HG03103 (cell line): ENCODE measurements at regions not wholly inside any gene's neighbourhood (a gene's known extent, or its start where the extent isn't known, plus 50 kb on each side); places are given as distances from the start of the nearest gene placed in this dataset.
"Not testable (repeated sequence)": the region's sequence is repeated elsewhere in the genome, so short reads cannot be mapped to it uniquely, and the experiment has no call there.

Experiments used
- ATAC-seq: cut with Tn5 transposase; IDR thresholded peaks from one replicate; pipeline ENCODE4 v1.9.1; 2021; ENCODE audit warnings: low read depth; ENCODE audit not compliant: unreplicated experiment

- no peak for ATAC-seq
These were observed 233.4 kb upstream of the SYT10 start for GRCh38 chr12:33672836-33673577.

- ATAC-seq: no peak
These were observed 237.2 kb upstream of the SYT10 start for GRCh38 chr12:33676866-33677265.

GRCh38 chr12:33678221-33678964 is 238.8 kb upstream of the SYT10 start:
- no peak for ATAC-seq

GRCh38 chr12:33690562-33690961 is 250.9 kb upstream of the SYT10 start:
- ATAC-seq: no peak

- no peak for ATAC-seq
These were observed 263.6 kb upstream of the SYT10 start for GRCh38 chr12:33703221-33703620.

- no peak for ATAC-seq
These were observed 267.3 kb upstream of the SYT10 start for GRCh38 chr12:33706927-33707326.

GRCh38 chr12:33708935-33709334 is 269.3 kb upstream of the SYT10 start:
- no peak for ATAC-seq

- ATAC-seq: no peak
These were observed 270.9 kb upstream of the SYT10 start for GRCh38 chr12:33710548-33710947.

GRCh38 chr12:33718631-33719030 is 279.0 kb upstream of the SYT10 start:
- ATAC-seq: no peak

- ATAC-seq: no peak
These were observed 281.9 kb upstream of the SYT10 start for GRCh38 chr12:33721561-33721960.

GRCh38 chr12:33724867-33725266 is 285.2 kb upstream of the SYT10 start:
- ATAC-seq: no peak

GRCh38 chr12:33734871-33735270 is 287.4 kb upstream of the ALG10 start:
- no peak for ATAC-seq

GRCh38 chr12:33752854-33753253 is 269.4 kb upstream of the ALG10 start:
- ATAC-seq: no peak

GRCh38 chr12:33757701-33758100 is 264.6 kb upstream of the ALG10 start:
- ATAC-seq: no peak

- no peak for ATAC-seq
These were observed 263.0 kb upstream of the ALG10 start for GRCh38 chr12:33759279-33759678.

- no peak for ATAC-seq
These were observed 259.0 kb upstream of the ALG10 start for GRCh38 chr12:33763331-33763730.

- no peak for ATAC-seq
These were observed 251.6 kb upstream of the ALG10 start for GRCh38 chr12:33770652-33771051.

GRCh38 chr12:33771889-33772288 is 250.4 kb upstream of the ALG10 start:
- ATAC-seq: no peak

GRCh38 chr12:33773091-33773490 is 249.2 kb upstream of the ALG10 start:
- not testable (repeated sequence) for ATAC-seq

- no peak for ATAC-seq
These were observed 235.8 kb upstream of the ALG10 start for GRCh38 chr12:33786532-33786931.

- ATAC-seq: no peak
These were observed 227.3 kb upstream of the ALG10 start for GRCh38 chr12:33794954-33795353.

GRCh38 chr12:33795536-33795935 is 226.8 kb upstream of the ALG10 start:
- no peak for ATAC-seq
